Stomach (tissue), 8 donors: ENCODE measurements at regions not wholly inside any gene's neighbourhood (a gene's known extent, or its start where the extent isn't known, plus 50 kb on each side); places are given as distances from the start of the nearest gene placed in this dataset.

ENCODE experiments used
- DNase-seq, 2 donors: peaks; one replicate each; pipeline versions ENCODE4 v3.0.0 to v3.0.0-alpha.2; 2013 to 2019
- H3K27ac ChIP-seq, 5 donors: fragments of 200-600 bp in 4 of 5; sonication (generic) in 4 of 5; one replicate each; pipeline ENCODE4 v1.5.1; 2013 to 2019; ENCODE audit warnings: mild to moderate bottlenecking in 1 of 5, moderate library complexity in 1 of 5
- H3K27me3 ChIP-seq, 3 donors: fragments of 200-600 bp; sonication (generic); one replicate each; pipeline ENCODE4 v1.5.1; 2017 to 2019; ENCODE audit warnings: mixed run types in 1 of 3
- H3K36me3 ChIP-seq, 4 donors: fragments of 200-600 bp; sonication (generic); 1 replicate in 3 of 4; 2 replicates in 1 of 4; pipeline ENCODE4 v1.5.1; 2016 to 2019
- H3K4me1 ChIP-seq, 4 donors: fragments of 200-600 bp; sonication (generic); one replicate each; pipeline ENCODE4 v1.5.1; 2016 to 2019
- H3K4me3 ChIP-seq, 4 donors: fragments of 200-600 bp; sonication (generic) in 3 of 4; one replicate each; pipeline ENCODE4 v1.5.1; 2016 to 2019; ENCODE audit warnings: mild to moderate bottlenecking in 1 of 4
- H3K9me3 ChIP-seq, 4 donors: fragments of 200-600 bp; sonication (generic); one replicate each; pipeline ENCODE4 v1.5.1; 2016 to 2019
- CTCF ChIP-seq, 7 experiments: fragments of 450-650 bp in 4 of 7; fragments of 200-600 bp in 3 of 7; sonication (generic) in 3 of 7; IDR thresholded peaks; one replicate each; pipeline ENCODE4 v1.5.1; 2016 to 2019; ENCODE audit warnings: antibody characterized with exemption in 7 of 7, control low read depth in 2 of 7, mild to moderate bottlenecking in 1 of 7
- EP300 ChIP-seq: sonication (generic); formaldehyde crosslinking; IDR thresholded peaks from one replicate; pipeline ENCODE4 v1.6.1; 2017; ENCODE audit warnings: antibody characterized with exemption
- POLR2A ChIP-seq, 4 donors: fragments of 450-650 bp; IDR thresholded peaks; one replicate each; pipeline ENCODE4 v1.6.1; 2016; ENCODE audit warnings: antibody characterized with exemption in 4 of 4, control low read depth in 2 of 4, mild to moderate bottlenecking in 1 of 4, moderate library complexity in 1 of 4
- POLR2AphosphoS5 ChIP-seq, 3 donors: sonication (generic); formaldehyde crosslinking; IDR thresholded peaks; one replicate each; pipeline ENCODE4 v1.6.1; 2016; ENCODE audit warnings: antibody characterized with exemption in 3 of 3
- WGBS, 5 donors: extraction: QIAGEN DNeasy Blood & Tissue Kit in 3 of 5; methylation state at CpG; one replicate each; pipeline versions ENCODE4 v1.1.5 to v1.1.7; 2013 to 2018; 5-methylcytosine and 5-hydroxymethylcytosine counted together
- intact Hi-C: fragments of 100-400 bp; cut with DNase I; formaldehyde crosslinking; loops from one replicate; pipeline ENCODE4 v1.15.1; 2023; ENCODE audit warnings: low total_unique reads
- donor health status: healthy with polysubstance abuse.
- donor health status: Bipolar disorder and iron deficiency.
- donor health status: healthy.

DNA sequence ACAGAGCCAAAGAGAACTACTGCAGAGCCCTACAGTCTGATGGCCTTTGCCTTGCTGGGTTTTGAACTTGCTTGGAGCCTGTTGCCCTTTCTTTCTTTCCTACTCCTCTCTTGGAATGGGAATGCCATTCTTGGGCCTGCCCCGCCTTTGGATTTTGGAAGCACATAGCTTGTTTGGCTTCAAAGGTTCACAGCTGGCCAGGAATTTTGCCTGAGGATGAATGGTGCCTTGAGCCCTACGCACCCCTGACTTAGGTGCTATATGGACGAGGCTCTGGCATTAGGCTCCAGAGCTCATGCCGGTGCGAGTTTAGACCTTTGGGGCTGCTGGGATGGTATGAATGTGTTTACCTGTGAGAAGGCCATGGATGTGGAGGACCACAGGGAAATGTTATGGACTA lies 663.3 kb upstream of the HS6ST1 start:
- H3K9me3 ChIP-seq = no peaks in the 10 kb centered on the region
- intact Hi-C loops = no loop called here
- no peaks in the 10 kb centered on the region for H3K27me3 ChIP-seq
- H3K4me1 ChIP-seq = peaks cover 0 to 15% (median 6%) of the 10 kb centered on the region in 4 donors
- DNase-seq = no peak
- no peaks in the 10 kb centered on the region for H3K36me3 ChIP-seq
- no peak overlapping the region for H3K27ac ChIP-seq
- WGBS, 5 donors = 84 to 98% (median 88%) methylated on average over 5 of the region's 5 CpGs
- H3K4me3 ChIP-seq = no peak overlapping the region
- TF ChIP-seq CTCF (IDR thresholded peaks at IDR 0.05) (no peak), EP300 (no peak), POLR2AphosphoS5 (IDR thresholded peaks at IDR 0.05) (no peak), POLR2A (IDR thresholded peaks at IDR 0.05) (no peak)

GRCh38 chr2:128982670-128983069 lies 664.0 kb upstream of the HS6ST1 start:
- no peak overlapping the region for H3K27ac ChIP-seq
- H3K4me3 ChIP-seq = no peak overlapping the region
- H3K36me3 ChIP-seq = no peaks in the 10 kb centered on the region
- TF ChIP-seq CTCF (IDR thresholded peaks at IDR 0.05) (no peak), POLR2AphosphoS5 (IDR thresholded peaks at IDR 0.05) (no peak), POLR2A (IDR thresholded peaks at IDR 0.05) (no peak), EP300 (no peak)
- DNase-seq = no peak
- WGBS, 5 donors = 86 to 95% (median 92%) methylated on average over 4 of the region's 4 CpGs
- H3K4me1 ChIP-seq = peaks cover 0 to 15% (median 6%) of the 10 kb centered on the region in 4 donors
- H3K9me3 ChIP-seq = no peaks in the 10 kb centered on the region
- no peaks in the 10 kb centered on the region for H3K27me3 ChIP-seq
- intact Hi-C loops = no loop called here

DNA sequence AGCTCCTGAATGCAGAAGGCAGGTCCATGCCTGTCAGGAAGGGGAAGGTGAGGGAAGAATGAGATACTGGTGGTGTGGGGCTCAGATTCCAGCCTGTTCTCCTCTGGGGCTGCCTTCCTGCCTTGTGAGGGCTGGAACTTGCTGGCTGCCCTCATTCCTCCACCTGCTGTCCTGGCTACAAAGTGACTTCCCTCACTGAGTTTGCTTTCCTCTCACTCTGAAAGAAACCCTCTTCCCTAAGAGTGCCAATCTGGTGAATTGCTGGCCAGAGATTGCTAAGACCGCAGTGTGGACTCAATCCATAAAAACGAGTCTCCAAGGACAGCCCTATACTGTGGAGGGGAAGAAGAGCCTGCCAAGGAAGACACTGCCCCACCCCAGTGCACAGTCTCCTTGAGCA lies 664.4 kb upstream of the HS6ST1 start:
- intact Hi-C loops = no loop called here
- H3K27ac ChIP-seq = no peak overlapping the region

GRCh38 chr2:128984081-128984480 lies 665.4 kb upstream of the HS6ST1 start:
- Histone ChIP-seq H3K4me1 (peaks cover 0 to 15% (median 6%) of the 10 kb centered on the region in 4 donors), H3K9me3 (no peaks in the 10 kb centered on the region), H3K27ac (no peak overlapping the region), H3K4me3 (no peak overlapping the region), H3K36me3 (no peaks in the 10 kb centered on the region), H3K27me3 (no peaks in the 10 kb centered on the region)
- TF ChIP-seq POLR2AphosphoS5 (IDR thresholded peaks at IDR 0.05) (no peak), POLR2A (IDR thresholded peaks at IDR 0.05) (no peak), CTCF (IDR thresholded peaks at IDR 0.05) (no peak), EP300 (no peak)
- WGBS, 5 donors = 73 to 82% (median 78%) methylated on average over 2 of the region's 2 CpGs
- no peak for DNase-seq
- intact Hi-C loops = no loop called here

More for the DNA sequence above, 664.4 kb upstream of the HS6ST1 start:
- no peaks in the 10 kb centered on the region for H3K9me3 ChIP-seq
- H3K36me3 ChIP-seq = no peaks in the 10 kb centered on the region
- no peaks in the 10 kb centered on the region for H3K27me3 ChIP-seq
- TF ChIP-seq POLR2A (IDR thresholded peaks at IDR 0.05) (no peak), POLR2AphosphoS5 (IDR thresholded peaks at IDR 0.05) (no peak), CTCF (IDR thresholded peaks at IDR 0.05) (no peak), EP300 (no peak)
- no peak for DNase-seq
- H3K4me3 ChIP-seq = no peak overlapping the region
- H3K4me1 ChIP-seq = peaks cover 0 to 15% (median 6%) of the 10 kb centered on the region in 4 donors
- 48 to 64% (median 59%) methylated on average over 2 of the region's 2 CpGs for WGBS, 5 donors
